ENCODE measurements at regions not wholly inside any gene's neighbourhood (a gene's known extent, or its start where the extent isn't known, plus 50 kb on each side); places are given as distances from the start of the nearest gene placed in this dataset.
A peak's percentile ranks its signal among the peaks of the same experiment; 100 is the strongest.

GRCh38 chr3:102605153-102605552, 170.3 kb downstream of the ZPLD1 start:
- DNase-seq, result no peak

- DNase-seq, result no peak
These were observed 174.1 kb downstream of the ZPLD1 start for GRCh38 chr3:102608875-102609274.

GRCh38 chr3:102614021-102614569, 179.3 kb downstream of the ZPLD1 start:
- DNase-seq, result no peak

GRCh38 chr3:102614585-102614984, 179.8 kb downstream of the ZPLD1 start:
- no peak for DNase-seq

- no peak for DNase-seq
These were observed 182.6 kb downstream of the ZPLD1 start for GRCh38 chr3:102617381-102617780.

- no peak for DNase-seq
These were observed 184.5 kb downstream of the ZPLD1 start for GRCh38 chr3:102619361-102619760.

GRCh38 chr3:102629943-102630342, 195.1 kb downstream of the ZPLD1 start:
- no peak for DNase-seq

- no peak for DNase-seq
These were observed 195.7 kb downstream of the ZPLD1 start for GRCh38 chr3:102630531-102630930.

GRCh38 chr3:102643546-102643945, 208.7 kb downstream of the ZPLD1 start:
- no peak for DNase-seq

GRCh38 chr3:102646557-102646956, 211.7 kb downstream of the ZPLD1 start:
- DNase-seq, result no peak

GRCh38 chr3:102660653-102661052, 225.8 kb downstream of the ZPLD1 start:
- no peak for DNase-seq

- no peak for DNase-seq
These were observed 227.1 kb downstream of the ZPLD1 start for GRCh38 chr3:102661707-102662497.

- DNase-seq, result no peak
These were observed 227.6 kb downstream of the ZPLD1 start for GRCh38 chr3:102662498-102662772.

- DNase-seq, result no peak
These were observed 229.3 kb downstream of the ZPLD1 start for GRCh38 chr3:102664126-102664525.

GRCh38 chr3:102665183-102665582, 230.4 kb downstream of the ZPLD1 start:
- DNase-seq, result no peak

- DNase-seq, result no peak
These were observed 233.4 kb downstream of the ZPLD1 start for GRCh38 chr3:102668247-102668646.

GRCh38 chr3:102670986-102671385, 236.2 kb downstream of the ZPLD1 start:
- DNase-seq, result no peak

- DNase-seq, result no peak
These were observed 237.5 kb downstream of the ZPLD1 start for GRCh38 chr3:102672305-102672704.

- peak; percentile 8 to 31 (median 12) for DNase-seq
These were observed 238.7 kb downstream of the ZPLD1 start for GRCh38 chr3:102673271-102674115.

GRCh38 chr3:102674284-102674683, 239.5 kb downstream of the ZPLD1 start:
- DNase-seq, result no peak

- no peak for DNase-seq
These were observed 241.6 kb downstream of the ZPLD1 start for GRCh38 chr3:102676424-102676823.

- DNase-seq, result no peak
These were observed 247.9 kb downstream of the ZPLD1 start for GRCh38 chr3:102682741-102683140.

- DNase-seq, result no peak
These were observed 252.0 kb downstream of the ZPLD1 start for GRCh38 chr3:102686792-102687191.
